Esophagus squamous epithelium (tissue), 4 donors: ENCODE measurements at regions not wholly inside any gene's neighbourhood (a gene's known extent, or its start where the extent isn't known, plus 50 kb on each side); places are given as distances from the start of the nearest gene placed in this dataset.

Source experiments
- POLR2A ChIP-seq, 4 donors: fragments of 450-650 bp; IDR thresholded peaks; one replicate each; pipeline ENCODE4 v1.6.1; 2017; ENCODE audit warnings: antibody characterized with exemption in 4 of 4, mild to moderate bottlenecking in 4 of 4, moderate library complexity in 3 of 4
- TF ChIP-seq, protein P1 (sequence below), 6 experiments: fragments of 450-650 bp in 4 of 6; fragments of 200-600 bp in 2 of 6; sonication (generic) in 2 of 6; IDR thresholded peaks; one replicate each; pipeline ENCODE4 v1.5.1; 2016 to 2019; ENCODE audit warnings: antibody characterized with exemption in 6 of 6, mild to moderate bottlenecking in 4 of 6, moderate library complexity in 4 of 6

- TF ChIP-seq, protein P1, sequence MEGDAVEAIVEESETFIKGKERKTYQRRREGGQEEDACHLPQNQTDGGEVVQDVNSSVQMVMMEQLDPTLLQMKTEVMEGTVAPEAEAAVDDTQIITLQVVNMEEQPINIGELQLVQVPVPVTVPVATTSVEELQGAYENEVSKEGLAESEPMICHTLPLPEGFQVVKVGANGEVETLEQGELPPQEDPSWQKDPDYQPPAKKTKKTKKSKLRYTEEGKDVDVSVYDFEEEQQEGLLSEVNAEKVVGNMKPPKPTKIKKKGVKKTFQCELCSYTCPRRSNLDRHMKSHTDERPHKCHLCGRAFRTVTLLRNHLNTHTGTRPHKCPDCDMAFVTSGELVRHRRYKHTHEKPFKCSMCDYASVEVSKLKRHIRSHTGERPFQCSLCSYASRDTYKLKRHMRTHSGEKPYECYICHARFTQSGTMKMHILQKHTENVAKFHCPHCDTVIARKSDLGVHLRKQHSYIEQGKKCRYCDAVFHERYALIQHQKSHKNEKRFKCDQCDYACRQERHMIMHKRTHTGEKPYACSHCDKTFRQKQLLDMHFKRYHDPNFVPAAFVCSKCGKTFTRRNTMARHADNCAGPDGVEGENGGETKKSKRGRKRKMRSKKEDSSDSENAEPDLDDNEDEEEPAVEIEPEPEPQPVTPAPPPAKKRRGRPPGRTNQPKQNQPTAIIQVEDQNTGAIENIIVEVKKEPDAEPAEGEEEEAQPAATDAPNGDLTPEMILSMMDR (IDR thresholded peaks at IDR 0.05) = no peak
- no peak for TF ChIP-seq POLR2A (IDR thresholded peaks at IDR 0.05)
Measured at GRCh38 chr3:191644291-191644690, 183.3 kb downstream of the PYDC2 start.
